GM12864 (cell line): ENCODE measurements at regions not wholly inside any gene's neighbourhood (a gene's known extent, or its start where the extent isn't known, plus 50 kb on each side); places are given as distances from the start of the nearest gene placed in this dataset.

Experiments
- DNase-seq: peaks from one replicate; pipeline ENCODE4 v3.0.0-alpha.2; 2011; ENCODE audit warnings: low read depth
- H3K4me3 ChIP-seq: 2 replicates; pipeline ENCODE4 v1.5.1; 2011; ENCODE audit warnings: mild to moderate bottlenecking, low read depth, low read length, control low read depth
- CTCF ChIP-seq: IDR thresholded peaks from 2 replicates; pipeline ENCODE4 v1.5.1; 2011; ENCODE audit warnings: low read depth, mild to moderate bottlenecking, moderate library complexity, low read length, control low read depth, inconsistent platforms; ENCODE audit errors: missing control alignments

GRCh38 chr13:22161871-22162270 is 491.0 kb downstream of the FGF9 start:
- peak; percentile 54 for DNase-seq
- H3K4me3 ChIP-seq, result no peak overlapping the region; the same call in 1 of the 2 replicates
- no peak for TF ChIP-seq CTCF

GRCh38 chr13:22162889-22163288 is 492.0 kb downstream of the FGF9 start:
- TF ChIP-seq CTCF, result no peak
- no peak overlapping the region for H3K4me3 ChIP-seq
- no peak for DNase-seq

- TF ChIP-seq CTCF, result no peak
- DNase-seq, result no peak
- no peak overlapping the region for H3K4me3 ChIP-seq
Observed at GRCh38 chr13:22168437-22169190, 497.7 kb downstream of the FGF9 start.

GRCh38 chr13:22169473-22169872 is 498.6 kb downstream of the FGF9 start:
- no peak overlapping the region for H3K4me3 ChIP-seq
- no peak for TF ChIP-seq CTCF
- no peak for DNase-seq

DNA sequence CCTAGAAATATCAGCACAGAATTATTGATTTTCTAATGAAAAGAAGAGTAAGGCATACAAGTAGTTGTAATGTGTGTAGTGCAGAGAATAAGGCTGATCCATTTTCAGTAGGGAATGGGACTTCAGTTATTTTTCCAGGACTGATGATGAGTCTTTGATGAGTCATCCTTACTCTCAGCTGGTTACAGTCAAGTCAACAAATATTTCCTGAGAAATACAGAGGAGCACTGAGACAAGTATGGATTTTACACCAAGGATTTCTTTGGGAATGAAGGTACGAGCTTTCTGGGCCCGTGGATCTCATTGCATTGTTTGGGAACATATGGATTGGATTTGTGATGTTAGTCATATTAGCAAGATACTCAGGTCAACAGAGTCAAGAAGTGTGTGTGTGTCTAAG is 502.7 kb downstream of the FGF9 start:
- TF ChIP-seq CTCF, result no peak
- DNase-seq, result no peak
- no peak overlapping the region for H3K4me3 ChIP-seq

DNA sequence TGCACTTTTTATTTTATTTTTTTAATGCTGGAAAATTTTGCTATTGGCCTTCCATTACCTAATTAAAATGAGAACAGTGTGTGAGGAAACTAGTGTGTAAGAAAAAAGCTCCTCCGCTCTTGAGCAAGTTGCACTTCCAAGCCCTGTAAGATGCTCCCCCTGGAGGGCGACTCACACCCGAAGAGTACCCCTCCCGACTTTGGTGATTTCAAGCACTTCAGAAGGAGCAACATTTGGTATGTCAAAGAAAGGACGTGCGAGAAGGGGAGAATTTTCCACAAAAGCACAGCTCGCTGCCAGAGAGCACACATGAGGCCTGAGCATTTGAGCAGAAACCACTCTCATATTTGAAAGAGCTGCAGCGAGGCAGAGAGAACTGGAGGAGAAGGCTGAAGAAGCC is 504.4 kb downstream of the FGF9 start:
- no peak for DNase-seq
- no peak overlapping the region for H3K4me3 ChIP-seq
- TF ChIP-seq CTCF, result no peak

DNA sequence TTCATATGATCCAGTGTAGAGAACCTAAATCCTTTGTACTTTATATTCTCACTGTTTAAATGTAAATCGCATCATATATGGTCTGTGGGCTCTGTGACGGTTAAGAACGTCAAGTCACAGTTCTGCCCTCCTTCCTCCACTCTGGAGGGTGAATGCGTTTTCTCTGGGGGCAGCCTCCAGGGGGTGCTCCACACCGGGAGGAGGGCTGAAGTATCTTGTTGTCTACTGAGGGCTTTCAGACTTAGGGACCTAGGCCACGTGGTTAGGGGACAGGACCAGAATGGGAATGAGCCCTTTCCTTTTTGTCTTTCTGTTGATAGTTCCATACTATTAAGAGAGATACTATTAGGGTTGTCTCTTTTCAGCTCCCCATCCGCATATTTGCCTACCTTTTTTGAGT is 504.9 kb downstream of the FGF9 start:
- no peak for TF ChIP-seq CTCF
- DNase-seq, result no peak
- no peak overlapping the region for H3K4me3 ChIP-seq
